AG09319 (cell line): ENCODE measurements at regions not wholly inside any gene's neighbourhood (a gene's known extent, or its start where the extent isn't known, plus 50 kb on each side); places are given as distances from the start of the nearest gene placed in this dataset.
"Not testable (repeated sequence)": the region's sequence is repeated elsewhere in the genome, so short reads cannot be mapped to it uniquely, and the experiment has no call there.

Source experiments
- DNase-seq: peaks from one replicate; pipeline ENCODE4 v3.0.0-alpha.2; 2010; ENCODE audit warnings: low read depth; ENCODE audit errors: extremely low read depth
- CTCF ChIP-seq: IDR thresholded peaks from 2 replicates; pipeline ENCODE4 v1.5.1; 2011; ENCODE audit warnings: low read depth, mild to moderate bottlenecking, inconsistent platforms, low read length, moderate library complexity

GRCh38 chr1:219708919-219709543 is 96.1 kb upstream of the ZC3H11B start:
- DNase-seq = no peak
- TF ChIP-seq CTCF = no peak

GRCh38 chr1:219707885-219708284 is 95.0 kb upstream of the ZC3H11B start:
- not testable (repeated sequence) for DNase-seq

- DNase-seq = not testable (repeated sequence)
Observed at GRCh38 chr1:219704331-219704730, 91.4 kb upstream of the ZC3H11B start.

- DNase-seq = no peak
- TF ChIP-seq CTCF = no peak
Observed at GRCh38 chr1:219703368-219703639, 90.4 kb upstream of the ZC3H11B start.

GRCh38 chr1:219701476-219701875 is 88.6 kb upstream of the ZC3H11B start:
- DNase-seq = no peak
- TF ChIP-seq CTCF = no peak

GRCh38 chr1:219699870-219700269 is 87.0 kb upstream of the ZC3H11B start:
- DNase-seq = no peak
- TF ChIP-seq CTCF = no peak

GRCh38 chr1:219697682-219698081 is 84.8 kb upstream of the ZC3H11B start:
- no peak for DNase-seq
- TF ChIP-seq CTCF = no peak

GRCh38 chr1:219692981-219693380 is 80.1 kb upstream of the ZC3H11B start:
- DNase-seq = no peak
- no peak for TF ChIP-seq CTCF
